ENCODE measurements at regions not wholly inside any gene's neighbourhood (a gene's known extent, or its start where the extent isn't known, plus 50 kb on each side); places are given as distances from the start of the nearest gene placed in this dataset.
A peak's percentile ranks its signal among the peaks of the same experiment; 100 is the strongest.
"Not testable (repeated sequence)": the region's sequence is repeated elsewhere in the genome, so short reads cannot be mapped to it uniquely, and the experiment has no call there.

DNA sequence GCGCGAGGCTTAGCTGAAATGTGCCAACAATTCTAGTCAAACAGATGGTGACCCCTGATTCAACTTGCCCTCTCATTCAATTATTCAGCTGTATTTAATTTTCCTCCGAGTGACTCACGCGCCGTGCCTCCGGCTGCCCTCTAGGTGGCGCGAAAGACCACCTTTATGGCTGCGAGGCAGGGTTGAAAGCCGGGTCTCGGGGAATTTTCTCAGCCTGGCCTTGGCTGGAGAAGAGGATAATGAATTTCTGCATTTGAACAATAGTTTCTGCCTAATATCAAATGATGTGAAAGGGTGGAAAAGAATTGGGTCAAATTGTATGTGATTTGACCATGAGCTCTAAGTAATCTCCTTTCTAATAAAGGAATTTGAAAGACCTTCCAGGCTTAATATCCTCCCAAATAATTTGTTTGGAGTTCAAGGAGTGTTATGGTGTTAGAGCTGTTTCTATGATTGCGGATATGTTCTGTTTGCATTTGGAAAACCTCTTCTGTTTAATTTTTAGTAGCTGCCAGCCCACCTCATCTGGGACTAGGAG, 310.9 kb downstream of the ZNF536 start:
- peak; percentile 36 to 55 for DNase-seq (ENCODE audit: low read depth in 2 of 2)

DNA sequence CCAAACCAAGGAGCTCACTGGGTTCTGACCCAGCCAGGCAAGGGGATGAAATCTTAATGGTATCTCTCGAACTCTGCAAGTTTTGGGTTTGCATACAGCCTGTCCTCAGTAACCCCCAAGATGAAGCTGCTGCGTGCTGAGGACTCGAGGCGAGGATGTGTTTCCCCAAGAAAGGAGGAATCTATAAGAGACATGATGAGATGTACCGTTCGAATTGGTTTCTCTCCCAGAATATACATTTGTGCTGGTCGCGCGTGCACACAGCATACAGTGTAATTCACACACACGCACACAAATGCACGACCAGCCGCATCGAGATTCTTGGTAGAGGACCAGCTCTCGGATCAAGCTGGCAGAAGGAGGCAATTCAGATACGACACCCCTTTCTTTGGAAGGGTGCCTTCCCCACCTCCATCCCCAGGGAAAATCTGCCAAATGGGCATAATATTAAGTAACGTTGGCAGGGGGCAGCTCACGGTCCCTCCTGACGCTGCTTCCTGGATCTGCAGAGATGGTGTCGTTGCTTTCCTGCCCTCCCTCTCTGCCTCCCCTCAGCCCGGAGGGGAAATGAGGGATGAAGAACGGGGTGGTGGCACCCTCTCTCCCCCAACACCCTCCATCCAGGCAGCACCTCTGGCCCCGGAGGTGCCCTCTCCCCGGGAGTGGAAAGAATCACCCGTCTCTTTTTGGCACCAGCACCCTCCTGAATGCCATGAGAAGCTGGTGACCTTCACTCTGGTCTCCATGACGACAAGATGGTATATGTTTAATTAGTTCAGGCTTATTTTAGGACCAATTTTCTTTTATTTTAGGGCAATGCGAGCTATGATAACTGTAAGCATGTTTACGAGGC, 310.2 kb downstream of the ZNF536 start:
- no peak for DNase-seq (ENCODE audit: low read depth in 2 of 2)

DNA sequence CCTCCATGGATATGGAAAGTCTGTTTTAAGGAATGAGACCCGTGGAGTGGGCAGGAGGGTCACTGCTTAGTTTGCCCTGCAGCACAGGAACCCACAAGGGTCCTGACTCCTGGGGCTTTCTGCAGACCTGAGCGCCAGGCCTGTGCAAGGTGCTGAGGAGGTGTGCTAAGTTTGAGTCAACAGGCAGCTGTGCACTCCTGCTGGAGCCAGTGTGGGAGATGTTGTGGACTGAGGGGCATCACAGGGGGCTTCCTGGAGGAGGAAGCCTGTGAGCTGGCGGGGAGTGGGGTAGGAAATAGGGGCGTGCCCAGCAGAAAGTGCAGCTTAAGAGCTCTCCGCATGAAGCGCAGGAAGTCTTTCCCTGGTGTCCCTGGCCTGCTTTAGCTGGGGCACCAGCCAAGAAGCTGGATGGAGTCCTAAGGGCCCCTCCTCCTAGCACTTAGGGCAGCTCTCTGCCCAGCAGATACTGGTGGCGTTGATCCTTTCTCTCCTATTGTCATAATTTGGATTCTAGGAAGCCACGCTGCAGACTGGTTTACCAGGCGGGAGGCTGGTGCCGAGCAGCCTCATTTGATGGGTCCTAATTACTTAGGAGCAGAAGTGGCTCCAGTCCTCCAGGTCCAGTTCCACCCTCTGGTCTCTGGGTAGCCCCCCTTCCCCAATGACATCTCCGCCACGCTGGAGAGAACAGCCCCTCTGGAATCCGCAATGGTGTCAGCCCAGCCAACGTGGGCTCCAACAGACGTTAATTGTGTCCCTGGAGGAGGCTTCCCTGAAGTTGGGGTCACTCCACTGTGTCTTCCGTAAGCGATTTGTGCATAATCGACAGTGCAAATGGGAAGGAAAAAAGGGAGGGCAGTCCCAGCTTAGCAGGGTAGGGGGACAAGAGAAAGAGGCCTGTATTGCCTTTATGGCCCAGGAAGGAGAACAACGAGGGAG, 309.2 kb downstream of the ZNF536 start:
- DNase-seq (ENCODE audit: low read depth in 2 of 2): no peak

DNA sequence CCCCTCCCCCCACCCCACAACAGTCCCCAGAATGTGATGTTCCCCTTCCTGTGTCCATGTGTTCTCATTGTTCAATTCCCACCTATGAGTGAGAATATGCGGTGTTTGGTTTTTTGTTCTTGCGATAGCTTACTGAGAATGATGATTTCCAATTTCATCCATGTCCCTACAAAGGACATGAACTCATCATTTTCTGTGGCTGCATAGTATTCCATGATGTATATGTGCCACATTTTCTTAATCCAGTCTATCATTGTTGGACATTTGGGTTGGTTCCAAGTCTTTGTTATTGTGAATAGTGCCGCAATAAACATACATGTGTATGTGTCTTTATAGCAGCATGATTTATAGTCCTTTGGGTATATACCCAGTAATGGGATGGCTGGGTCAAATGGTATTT, 308.2 kb downstream of the ZNF536 start:
- not testable (repeated sequence) for DNase-seq (ENCODE audit: low read depth in 2 of 2)

DNA sequence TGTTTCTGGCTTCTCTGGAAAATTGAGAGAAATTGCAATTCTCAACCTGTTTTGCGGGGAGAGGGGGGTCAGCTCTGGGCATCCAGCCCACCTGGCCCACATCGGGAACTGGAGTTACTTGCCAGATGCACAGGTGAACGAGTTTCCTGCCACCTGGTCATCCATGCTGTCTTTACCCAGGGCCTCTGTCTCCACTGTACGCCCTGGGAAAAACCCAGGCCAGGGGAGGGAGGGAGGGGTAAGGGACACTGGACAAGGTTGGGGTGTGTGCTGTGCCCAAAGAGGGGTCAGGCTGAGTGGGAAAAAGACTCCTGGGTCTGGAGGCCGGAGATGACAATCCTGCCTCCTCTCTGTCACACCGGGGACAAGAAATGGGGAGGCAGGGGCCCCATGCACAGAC, 307.6 kb downstream of the ZNF536 start:
- DNase-seq (ENCODE audit: low read depth in 2 of 2): no peak

DNA sequence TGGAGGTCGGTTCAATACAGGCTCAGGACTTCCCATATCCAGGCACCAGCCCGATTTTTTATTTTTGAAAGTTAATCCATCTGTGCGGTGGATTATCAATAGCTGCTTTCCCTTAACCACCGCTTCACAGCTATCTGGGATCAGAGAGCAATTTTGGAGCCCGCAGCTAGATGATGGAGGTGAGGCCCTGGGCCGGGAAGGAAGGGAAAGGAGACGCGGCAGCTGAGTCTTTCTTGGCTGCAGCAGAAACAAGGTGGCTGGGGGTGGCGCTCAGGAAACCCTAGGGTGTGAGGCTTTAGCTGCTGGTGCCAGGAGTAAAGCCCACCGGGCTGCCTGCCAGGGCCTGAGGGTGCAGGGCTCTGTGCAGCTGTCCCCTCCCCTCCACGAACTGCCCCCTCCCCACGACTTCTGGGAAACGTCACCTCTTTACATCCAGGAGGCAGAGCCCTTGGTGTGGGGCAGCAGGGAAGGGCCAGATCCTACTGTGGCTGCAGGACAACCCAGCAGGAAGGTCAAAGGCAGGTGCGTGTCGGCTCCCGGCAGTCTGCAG, 307.0 kb downstream of the ZNF536 start:
- no peak for DNase-seq (ENCODE audit: low read depth in 2 of 2)

DNA sequence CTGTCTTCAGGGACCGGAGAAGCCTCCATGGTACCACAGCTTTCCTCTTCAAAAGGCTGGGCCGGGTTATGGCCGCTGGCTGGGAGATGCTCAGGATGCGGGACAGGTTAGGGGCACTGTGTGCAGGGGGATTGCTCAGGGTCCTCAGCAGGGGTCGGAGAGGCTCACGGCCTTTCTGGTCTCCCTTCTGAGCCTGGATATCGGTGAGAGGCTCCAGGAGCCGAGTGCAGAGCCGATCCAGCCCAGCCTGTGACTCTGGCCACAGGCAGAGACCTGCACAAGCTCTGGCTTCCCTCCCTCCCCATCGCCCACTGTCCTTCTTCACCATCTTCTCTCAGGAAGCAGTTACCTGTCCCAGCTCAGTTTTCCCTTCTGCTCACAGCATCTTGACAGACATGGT, 306.0 kb downstream of the ZNF536 start:
- DNase-seq (ENCODE audit: low read depth in 2 of 2): no peak

DNA sequence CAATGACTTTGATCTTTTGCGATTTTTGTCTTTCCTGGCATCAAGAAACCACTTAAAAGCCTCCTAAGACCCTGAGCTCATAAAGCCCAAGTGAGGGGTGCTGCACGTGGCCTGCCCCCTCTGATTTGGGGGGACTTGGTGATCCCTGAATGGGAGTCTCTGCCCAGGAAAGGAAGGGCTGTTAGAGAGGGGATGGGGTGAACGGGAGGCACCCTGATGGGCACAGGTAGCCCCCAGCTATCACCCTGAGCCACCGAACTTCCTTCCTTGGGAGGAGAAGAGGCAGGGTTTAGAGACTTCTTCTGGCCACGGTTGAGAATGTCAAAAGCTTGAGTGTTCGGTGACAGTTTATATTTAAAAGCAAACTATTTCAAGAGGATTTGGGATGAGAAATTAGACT, 305.5 kb downstream of the ZNF536 start:
- DNase-seq (ENCODE audit: low read depth in 2 of 2): no peak

DNA sequence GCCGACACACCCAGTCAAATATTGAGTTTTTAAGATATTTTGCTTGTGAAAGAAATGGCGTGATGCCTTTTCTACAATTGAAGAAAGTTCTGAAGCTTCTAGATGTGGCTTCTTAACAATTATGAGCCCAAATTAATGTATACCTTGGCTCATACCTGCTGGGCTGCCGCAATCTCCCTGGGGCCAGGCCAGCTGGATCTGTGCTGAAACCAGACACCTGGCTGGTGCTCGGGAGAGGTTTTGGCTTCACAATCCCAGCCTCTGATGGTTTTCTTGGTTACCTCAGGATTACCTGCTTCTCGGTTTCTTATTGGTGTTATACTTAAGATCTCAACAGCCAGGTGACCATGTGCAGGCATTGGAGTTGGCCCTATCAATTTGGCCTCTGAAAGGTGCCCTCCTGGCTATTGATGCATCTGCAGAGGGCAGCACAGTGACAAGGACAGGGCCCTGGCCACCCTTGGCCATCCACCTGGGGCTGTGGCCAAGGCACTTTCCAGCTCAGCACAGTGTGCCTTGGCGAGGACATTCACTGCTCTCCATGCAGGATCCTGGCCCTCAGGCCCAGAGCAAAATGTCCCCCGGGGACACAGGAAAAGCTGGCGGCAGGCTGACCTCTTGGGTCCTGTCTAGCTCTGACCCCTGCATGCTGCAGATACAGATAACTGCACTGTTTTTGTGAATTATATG, 305.0 kb downstream of the ZNF536 start:
- no peak for DNase-seq (ENCODE audit: low read depth in 2 of 2)

DNA sequence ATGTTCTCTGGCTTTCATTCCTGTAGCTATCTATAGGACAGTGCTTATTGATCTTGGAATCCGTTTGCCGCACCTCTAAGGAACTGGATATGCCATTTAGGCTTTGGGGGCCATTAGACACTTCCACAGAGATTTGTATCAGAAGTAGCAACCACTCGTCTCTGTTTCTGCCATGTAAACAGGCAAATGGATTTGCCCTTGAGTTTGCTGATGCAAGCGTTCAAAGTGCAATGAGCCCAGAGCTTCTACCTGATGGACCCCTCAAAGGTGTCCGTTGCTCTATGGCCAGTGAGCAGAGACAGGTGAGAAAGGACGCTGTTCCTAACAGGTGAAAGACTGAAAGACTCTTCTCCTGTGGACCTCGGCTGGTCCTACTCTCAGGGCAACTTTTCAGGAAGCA, 302.9 kb downstream of the ZNF536 start:
- DNase-seq (ENCODE audit: low read depth in 2 of 2): no peak

DNA sequence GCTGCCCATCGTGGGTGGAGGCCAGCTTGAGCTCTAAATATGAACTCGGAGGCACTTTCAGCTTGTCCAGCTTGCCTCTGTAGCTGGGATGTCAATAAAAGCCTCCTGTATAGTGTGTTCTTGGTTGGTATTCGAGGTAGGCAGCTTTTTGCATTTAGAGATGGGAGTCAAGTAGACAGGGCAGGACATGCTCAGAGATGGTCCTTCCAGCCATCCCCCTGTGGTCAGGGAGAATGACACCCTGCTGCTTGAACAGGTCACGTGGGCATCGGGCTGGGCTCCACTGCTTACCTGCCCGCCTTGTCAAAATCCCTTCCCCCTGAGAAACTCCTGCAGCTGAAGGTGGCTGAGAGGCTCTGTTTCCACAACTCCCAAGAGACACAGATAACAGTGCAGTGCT, 302.5 kb downstream of the ZNF536 start:
- DNase-seq (ENCODE audit: low read depth in 2 of 2): no peak

DNA sequence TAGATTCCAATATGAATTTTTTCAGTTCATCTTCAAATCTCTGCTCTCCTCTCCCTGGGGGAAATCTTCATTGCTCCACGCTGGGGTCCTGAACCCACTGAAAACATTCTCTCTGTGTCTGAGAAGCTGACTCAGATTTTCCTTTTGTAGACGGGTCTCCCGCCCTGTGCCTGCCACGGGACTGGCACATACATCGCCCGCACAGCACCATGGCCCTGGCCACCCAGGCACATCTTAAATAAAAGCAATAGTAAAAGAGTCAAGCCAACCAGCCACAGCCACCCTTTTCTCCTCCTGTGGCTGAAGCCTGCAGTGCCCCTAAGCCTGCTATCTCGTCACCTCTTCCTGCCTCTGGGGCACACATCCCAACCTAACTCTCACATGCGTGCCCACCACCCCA, 301.2 kb downstream of the ZNF536 start:
- DNase-seq (ENCODE audit: low read depth in 2 of 2): no peak

DNA sequence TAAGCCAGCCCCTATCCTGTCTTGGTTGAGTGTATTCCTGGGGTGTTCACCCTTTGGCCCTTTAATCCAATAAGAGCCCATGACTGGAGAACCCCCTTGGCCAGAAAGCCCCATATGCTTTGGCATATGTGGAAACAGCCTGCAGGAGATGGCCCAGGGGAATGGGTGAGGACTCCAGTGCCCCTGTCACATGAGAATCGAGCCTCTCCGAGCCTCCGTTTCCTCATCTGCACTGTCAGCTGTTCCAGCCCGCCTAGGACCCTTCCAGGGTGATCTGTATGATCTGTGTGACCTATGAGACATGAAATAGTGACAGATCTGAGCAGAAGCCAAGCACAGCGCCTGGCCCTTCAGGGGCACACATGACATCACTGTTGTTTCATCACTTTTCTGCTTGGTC, 300.7 kb downstream of the ZNF536 start:
- no peak for DNase-seq (ENCODE audit: low read depth in 2 of 2)

DNA sequence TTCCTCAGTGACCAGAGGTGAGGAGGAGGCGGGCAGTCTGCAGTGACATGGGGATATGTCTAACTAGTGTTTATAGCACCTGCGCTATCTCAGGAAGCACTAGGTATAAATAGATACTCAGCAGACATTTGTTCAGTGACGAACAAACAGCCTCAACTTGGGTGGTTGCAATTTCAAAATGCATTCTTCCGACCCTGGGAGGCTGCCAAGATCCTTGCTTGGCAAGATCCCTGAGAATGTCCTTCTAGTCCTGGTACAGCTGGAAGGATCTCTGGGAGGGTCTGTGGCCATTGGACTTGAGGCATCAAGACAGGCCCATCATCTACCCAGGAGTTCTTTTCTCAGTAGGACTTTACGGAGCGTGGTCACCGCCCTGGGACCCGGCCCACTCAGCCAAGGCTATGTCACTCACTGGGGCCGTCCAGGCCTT, 299.5 kb downstream of the ZNF536 start:
- no peak for DNase-seq (ENCODE audit: low read depth in 2 of 2)

DNA sequence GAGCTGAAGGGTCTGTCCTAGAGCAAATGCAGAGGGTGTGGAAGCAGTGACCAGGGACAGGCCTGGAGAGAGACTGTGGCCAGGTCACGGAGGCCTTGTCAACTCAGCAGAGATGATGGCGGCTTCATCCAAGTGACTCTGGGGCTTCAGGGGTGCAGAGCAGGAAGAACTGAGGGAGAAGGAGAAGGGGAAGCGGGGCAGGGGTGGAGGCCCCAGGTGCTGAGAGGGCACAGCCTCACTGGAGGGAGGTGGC, 299.1 kb downstream of the ZNF536 start:
- DNase-seq (ENCODE audit: low read depth in 2 of 2): no peak

DNA sequence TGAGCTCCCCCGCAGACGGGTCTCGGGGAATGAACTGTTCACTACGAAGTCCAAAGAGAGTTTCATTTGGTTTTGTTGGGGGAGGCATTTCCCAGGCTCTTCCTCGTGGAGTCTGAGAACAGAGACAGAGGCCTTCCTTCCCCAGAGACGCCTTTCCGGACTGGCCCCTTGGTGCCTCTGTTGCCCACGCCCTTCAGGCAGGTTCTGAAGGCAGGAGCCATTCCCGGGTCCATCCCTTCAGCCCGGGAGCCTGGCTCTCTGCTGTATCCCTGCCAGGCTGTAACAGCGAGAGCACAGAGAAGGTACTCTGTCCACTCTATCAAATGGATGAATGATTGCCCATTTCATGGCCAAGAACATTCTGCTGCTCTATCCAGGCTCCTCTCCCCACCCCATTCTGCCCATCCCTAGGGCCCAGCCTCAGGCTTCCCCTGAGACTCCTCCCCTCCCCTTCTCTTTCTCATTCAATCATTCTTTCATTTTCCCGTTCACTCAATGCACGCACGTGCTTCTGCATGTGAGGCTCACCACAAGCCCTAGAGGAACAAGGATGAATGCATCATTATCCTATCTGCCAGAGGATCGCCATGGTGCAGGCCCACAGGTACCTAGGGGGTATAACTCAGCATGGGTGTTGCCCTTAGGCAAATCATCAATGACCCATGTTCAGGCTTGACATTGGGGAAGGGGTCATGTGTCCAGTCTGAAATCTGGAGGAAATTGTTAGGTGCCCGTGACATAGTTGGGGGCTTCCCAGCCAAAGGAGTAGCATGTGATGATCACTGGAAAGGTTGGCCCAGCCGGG, 298.6 kb downstream of the ZNF536 start:
- no peak for DNase-seq (ENCODE audit: low read depth in 2 of 2)

DNA sequence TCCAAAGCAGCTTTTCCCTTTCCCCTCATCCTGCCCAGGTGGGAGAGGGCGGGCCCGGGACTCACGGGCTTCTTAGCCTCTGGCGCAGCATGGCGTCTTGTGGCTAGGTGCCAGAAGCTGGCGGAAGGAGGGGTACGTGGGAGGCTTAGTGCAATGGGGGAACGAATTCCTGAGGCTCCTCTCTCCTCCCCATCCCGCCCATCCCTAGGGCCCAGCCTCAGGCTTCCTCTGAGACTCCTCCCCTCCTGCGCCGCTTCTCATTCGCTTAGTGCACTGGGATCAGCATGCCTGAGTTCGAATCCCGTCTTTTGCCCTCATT, 297.8 kb downstream of the ZNF536 start:
- no peak for DNase-seq (ENCODE audit: low read depth in 2 of 2)

DNA sequence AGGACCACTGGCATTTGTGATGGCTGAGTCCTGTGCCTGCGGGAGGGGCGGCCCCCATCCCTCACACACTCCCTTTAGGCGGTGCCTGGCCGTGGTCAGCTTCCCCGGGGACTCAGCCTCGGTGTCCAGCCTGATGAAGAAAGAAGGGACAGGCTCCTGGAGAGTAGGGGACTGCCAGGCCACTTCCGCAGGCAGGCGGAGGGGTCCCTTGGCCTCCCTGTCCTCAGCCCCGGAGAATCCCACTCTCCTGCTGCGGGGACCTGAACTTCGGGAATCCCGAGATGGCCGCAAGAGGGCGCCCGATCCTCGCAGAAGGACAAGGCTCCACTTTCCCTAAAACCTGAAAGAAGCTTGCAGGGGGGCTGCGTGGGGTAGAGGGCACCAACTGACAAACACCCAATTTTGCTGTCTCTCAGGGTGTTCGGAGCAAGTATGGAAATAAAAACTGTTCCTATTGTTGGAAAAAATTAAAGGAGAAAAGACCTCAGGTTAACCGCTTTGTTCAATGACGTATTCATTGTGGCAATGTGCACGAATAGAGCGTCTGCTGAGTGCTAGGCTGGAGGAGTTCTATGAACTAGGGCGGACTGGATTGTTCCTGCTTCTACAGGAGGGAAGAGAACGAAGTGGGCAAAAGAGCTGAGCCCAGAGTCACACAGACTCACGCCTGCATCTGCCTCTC, 297.3 kb downstream of the ZNF536 start:
- DNase-seq (ENCODE audit: low read depth in 2 of 2): peak; percentile 17 to 53

DNA sequence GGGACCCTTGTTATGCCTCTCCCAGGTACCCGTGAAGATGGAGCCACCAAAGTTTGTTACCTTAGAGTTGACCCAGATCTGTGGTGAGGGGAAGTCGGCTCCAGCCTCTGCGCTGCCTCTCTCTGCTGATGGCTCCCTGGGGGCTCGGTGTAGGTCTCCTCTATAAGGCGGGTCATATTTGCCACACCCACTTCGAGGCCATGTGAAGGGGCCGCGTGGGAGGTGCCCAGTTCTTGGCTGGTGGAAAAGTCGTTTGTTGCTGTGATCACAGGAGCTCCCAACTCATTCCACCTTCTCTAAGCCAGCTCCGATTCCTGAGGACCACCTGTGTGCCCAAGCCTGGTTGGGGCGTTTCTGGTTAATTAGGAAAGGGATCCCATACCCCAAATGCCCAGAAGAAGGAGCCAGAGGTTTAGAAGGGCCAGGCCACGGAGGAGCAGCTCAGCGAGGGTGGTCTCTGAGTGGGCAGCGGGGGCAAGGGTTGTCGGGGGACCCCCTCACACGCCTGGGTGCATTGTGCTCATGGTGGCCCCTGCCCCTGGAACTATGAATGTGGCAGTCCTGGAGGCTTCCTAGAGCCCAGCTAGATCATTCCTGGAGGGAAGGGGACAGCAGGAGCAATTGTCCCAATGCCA, 296.5 kb downstream of the ZNF536 start:
- no peak for DNase-seq (ENCODE audit: low read depth in 2 of 2)

DNA sequence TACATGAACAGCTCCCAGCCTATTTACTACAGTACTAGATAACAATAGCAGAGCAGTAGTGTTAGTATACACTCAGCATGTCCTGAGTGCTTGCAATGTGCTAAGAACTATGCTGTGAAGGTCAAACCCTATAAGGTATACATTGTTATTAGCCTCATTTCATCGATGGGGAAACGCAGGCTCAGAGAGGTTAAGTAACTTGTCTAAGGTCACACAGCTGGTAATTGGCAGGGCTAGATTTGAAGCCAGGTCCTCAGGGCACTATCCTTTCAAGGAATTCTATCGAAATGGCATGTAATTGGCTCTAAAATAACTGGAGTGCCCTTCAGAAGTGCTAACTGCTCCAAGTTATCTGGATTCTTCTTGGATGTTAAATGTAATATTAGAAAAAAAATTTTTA, 295.6 kb downstream of the ZNF536 start:
- no peak for DNase-seq (ENCODE audit: low read depth in 2 of 2)

Measured in stimulated activated CD4-positive, alpha-beta T cell treated with anti-CD3 and anti-CD28 coated beads, Interleukin-4, amount 100 ng/mL, for 48 hours (primary cell).